HG03565 (cell line): ENCODE measurements at regions not wholly inside any gene's neighbourhood (a gene's known extent, or its start where the extent isn't known, plus 50 kb on each side); places are given as distances from the start of the nearest gene placed in this dataset.

ENCODE experiments used
- ATAC-seq: cut with Tn5 transposase; IDR thresholded peaks from one replicate; pipeline ENCODE4 v1.9.1; 2021; ENCODE audit warnings: mild to moderate bottlenecking, moderate library complexity; ENCODE audit not compliant: unreplicated experiment

- no peak for ATAC-seq
These were observed 184.4 kb downstream of the TSHZ3 start for GRCh38 chr19:31164791-31165251.

- ATAC-seq, result no peak
These were observed 188.8 kb downstream of the TSHZ3 start for GRCh38 chr19:31160336-31160926.

GRCh38 chr19:31154021-31154420 lies 195.2 kb downstream of the TSHZ3 start:
- ATAC-seq, result no peak

GRCh38 chr19:31152906-31153305 lies 196.3 kb downstream of the TSHZ3 start:
- ATAC-seq, result no peak

GRCh38 chr19:31149441-31149941 lies 199.7 kb downstream of the TSHZ3 start:
- no peak for ATAC-seq

- no peak for ATAC-seq
These were observed 200.6 kb downstream of the TSHZ3 start for GRCh38 chr19:31148671-31149070.

- no peak for ATAC-seq
These were observed 202.0 kb downstream of the TSHZ3 start for GRCh38 chr19:31147234-31147633.

GRCh38 chr19:31146546-31147183 lies 202.6 kb downstream of the TSHZ3 start:
- no peak for ATAC-seq

- no peak for ATAC-seq
These were observed 203.2 kb downstream of the TSHZ3 start for GRCh38 chr19:31146015-31146414.

- no peak for ATAC-seq
These were observed 204.2 kb downstream of the TSHZ3 start for GRCh38 chr19:31145007-31145406.

- no peak for ATAC-seq
These were observed 205.0 kb downstream of the TSHZ3 start for GRCh38 chr19:31144075-31144870.

GRCh38 chr19:31141301-31141700 lies 207.9 kb downstream of the TSHZ3 start:
- no peak for ATAC-seq

- no peak for ATAC-seq
These were observed 208.5 kb downstream of the TSHZ3 start for GRCh38 chr19:31140717-31141116.

GRCh38 chr19:31139871-31140505 lies 209.2 kb downstream of the TSHZ3 start:
- ATAC-seq, result no peak

- no peak for ATAC-seq
These were observed 211.2 kb downstream of the TSHZ3 start for GRCh38 chr19:31138077-31138476.

GRCh38 chr19:31135841-31136240 lies 213.4 kb downstream of the TSHZ3 start:
- ATAC-seq, result no peak

GRCh38 chr19:31132753-31133110 lies 216.5 kb downstream of the TSHZ3 start:
- ATAC-seq, result no peak

- no peak for ATAC-seq
These were observed 220.9 kb downstream of the TSHZ3 start for GRCh38 chr19:31128291-31128690.

- no peak for ATAC-seq
These were observed 221.9 kb downstream of the TSHZ3 start for GRCh38 chr19:31127134-31127967.

GRCh38 chr19:31126236-31126635 lies 223.0 kb downstream of the TSHZ3 start:
- no peak for ATAC-seq
